ENCODE measurements at regions not wholly inside any gene's neighbourhood (a gene's known extent, or its start where the extent isn't known, plus 50 kb on each side); places are given as distances from the start of the nearest gene placed in this dataset.

- no peak overlapping the region for H3K9ac ChIP-seq (ENCODE audit: low read length)
- no peaks in the 10 kb centered on the region for H3K36me3 ChIP-seq (replicated peaks; ENCODE audit: low read depth, low read length)
- no peak for TF ChIP-seq EZH2phosphoT487 (IDR thresholded peaks at IDR 0.05; ENCODE audit: low read depth)
- no peak for TF ChIP-seq CTCF (IDR thresholded peaks at IDR 0.05; ENCODE audit: low read depth, low read length)
- H3K79me2 ChIP-seq (ENCODE audit: low read length): no peaks in the 10 kb centered on the region
- H3K4me2 ChIP-seq (ENCODE audit: low read length): no peak overlapping the region
- no peak overlapping the region for H3K4me3 ChIP-seq (ENCODE audit: low read length)
- H4K20me1 ChIP-seq (ENCODE audit: insufficient read depth, low read length): no peaks in the 10 kb centered on the region
- H2AFZ ChIP-seq (ENCODE audit: low read depth, low read length): no peak overlapping the region
- H3K4me1 ChIP-seq (ENCODE audit: low read length): peaks cover 16% of the 10 kb centered on the region
- no peaks in the 10 kb centered on the region for H3K9me3 ChIP-seq (ENCODE audit: insufficient read depth, low read length)
- no peaks in the 10 kb centered on the region for H3K27me3 ChIP-seq (ENCODE audit: low read depth, low read length)
- no peak overlapping the region for H3K27ac ChIP-seq (ENCODE audit: low read length)
Measured at GRCh38 chr1:221916176-221916575, 174.3 kb upstream of the DUSP10 start.

GRCh38 chr1:221915764-221916163, 173.9 kb upstream of the DUSP10 start:
- H3K9me3 ChIP-seq (ENCODE audit: insufficient read depth, low read length): no peaks in the 10 kb centered on the region
- no peaks in the 10 kb centered on the region for H3K79me2 ChIP-seq (ENCODE audit: low read length)

GRCh38 chr1:221913351-221913892, 171.5 kb upstream of the DUSP10 start:
- TF ChIP-seq EZH2phosphoT487 (IDR thresholded peaks at IDR 0.05; ENCODE audit: low read depth) (no peak), CTCF (IDR thresholded peaks at IDR 0.05; ENCODE audit: low read depth, low read length) (no peak)
- Histone ChIP-seq H3K27me3 (ENCODE audit: low read depth, low read length) (peaks cover 4% of the 10 kb centered on the region; the same call in 1 of the 2 replicates), H3K4me3 (ENCODE audit: low read length) (no peak overlapping the region), H2AFZ (ENCODE audit: low read depth, low read length) (no peak overlapping the region), H3K27ac (ENCODE audit: low read length) (no peak overlapping the region), H3K79me2 (ENCODE audit: low read length) (no peaks in the 10 kb centered on the region), H3K36me3 (replicated peaks; ENCODE audit: low read depth, low read length) (no peaks in the 10 kb centered on the region), H3K9me3 (ENCODE audit: insufficient read depth, low read length) (no peaks in the 10 kb centered on the region), H3K4me2 (ENCODE audit: low read length) (no peak overlapping the region), H3K4me1 (ENCODE audit: low read length) (peaks cover 37% of the 10 kb centered on the region), H3K9ac (ENCODE audit: low read length) (no peak overlapping the region), H4K20me1 (ENCODE audit: insufficient read depth, low read length) (no peaks in the 10 kb centered on the region)

More at GRCh38 chr1:221915764-221916163, 173.9 kb upstream of the DUSP10 start:
- Histone ChIP-seq H3K4me1 (ENCODE audit: low read length) (peaks cover 20% of the 10 kb centered on the region), H2AFZ (ENCODE audit: low read depth, low read length) (no peak overlapping the region), H3K27ac (ENCODE audit: low read length) (no peak overlapping the region), H3K4me3 (ENCODE audit: low read length) (no peak overlapping the region), H3K27me3 (ENCODE audit: low read depth, low read length) (no peaks in the 10 kb centered on the region), H4K20me1 (ENCODE audit: insufficient read depth, low read length) (no peaks in the 10 kb centered on the region), H3K36me3 (replicated peaks; ENCODE audit: low read depth, low read length) (no peaks in the 10 kb centered on the region), H3K4me2 (ENCODE audit: low read length) (no peak overlapping the region), H3K9ac (ENCODE audit: low read length) (no peak overlapping the region)
- no peak for TF ChIP-seq CTCF (IDR thresholded peaks at IDR 0.05; ENCODE audit: low read depth, low read length)
- TF ChIP-seq EZH2phosphoT487 (IDR thresholded peaks at IDR 0.05; ENCODE audit: low read depth): no peak

GRCh38 chr1:221912230-221912629, 170.3 kb upstream of the DUSP10 start:
- H3K36me3 ChIP-seq (replicated peaks; ENCODE audit: low read depth, low read length): no peaks in the 10 kb centered on the region
- peak overlapping the region; percentile 80 for H3K27ac ChIP-seq (ENCODE audit: low read length)
- H3K27me3 ChIP-seq (ENCODE audit: low read depth, low read length): peaks cover 4% of the 10 kb centered on the region; the same call in 1 of the 2 replicates
- no peaks in the 10 kb centered on the region for H3K9me3 ChIP-seq (ENCODE audit: insufficient read depth, low read length)
- TF ChIP-seq CTCF (IDR thresholded peaks at IDR 0.05; ENCODE audit: low read depth, low read length) (no peak), EZH2phosphoT487 (IDR thresholded peaks at IDR 0.05; ENCODE audit: low read depth) (no peak)
- H4K20me1 ChIP-seq (ENCODE audit: insufficient read depth, low read length): no peaks in the 10 kb centered on the region
- H3K79me2 ChIP-seq (ENCODE audit: low read length): no peaks in the 10 kb centered on the region
- H3K4me2 ChIP-seq (ENCODE audit: low read length): peak overlapping the region; percentile 63
- 0 out of 2 replicates have a peak overlapping the region, but pooled peaks have one; percentile 9 for H2AFZ ChIP-seq (ENCODE audit: low read depth, low read length)
- H3K9ac ChIP-seq (ENCODE audit: low read length): no peak overlapping the region
- H3K4me1 ChIP-seq (ENCODE audit: low read length): peaks cover 37% of the 10 kb centered on the region
- no peak overlapping the region for H3K4me3 ChIP-seq (ENCODE audit: low read length)
